Stimulated activated CD4-positive, alpha-beta T cell treated with anti-CD3 and anti-CD28 coated beads, Interleukin-15, amount 100 ng/mL, for 48 hours (primary cell): ENCODE measurements at regions not wholly inside any gene's neighbourhood (a gene's known extent, or its start where the extent isn't known, plus 50 kb on each side); places are given as distances from the start of the nearest gene placed in this dataset.

Source experiments
- DNase-seq, 2 donors: peaks; one replicate each; pipeline ENCODE4 v3.0.0-alpha.2; 2020; ENCODE audit warnings: low read depth in 2 of 2

GRCh38 chr3:127458696-127459604 lies 131.6 kb downstream of the TPRA1 start:
- no peak for DNase-seq

- no peak for DNase-seq
Observed at GRCh38 chr3:127457546-127458145, 132.9 kb downstream of the TPRA1 start.

DNA sequence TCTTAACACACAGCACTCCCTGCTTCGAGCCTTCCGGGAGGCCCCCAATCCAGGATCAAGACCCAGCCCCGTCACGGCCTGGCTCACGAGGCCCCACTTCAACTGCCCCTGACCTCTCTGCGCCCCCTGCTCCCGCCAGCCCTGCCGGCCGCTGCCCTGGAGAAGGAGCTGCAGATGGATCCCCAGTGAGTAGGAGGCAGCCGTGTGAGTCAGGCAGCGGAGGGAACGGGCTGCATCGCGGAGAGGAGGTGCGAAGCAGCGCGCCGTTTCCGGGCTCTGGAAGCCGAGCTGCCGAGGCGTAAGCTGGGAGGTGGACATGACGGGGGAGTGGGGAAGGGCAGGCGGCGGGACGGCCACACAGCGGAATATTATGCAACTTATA lies 133.4 kb downstream of the TPRA1 start:
- peak in 1 of 2 donors; percentile 6 for DNase-seq

DNA sequence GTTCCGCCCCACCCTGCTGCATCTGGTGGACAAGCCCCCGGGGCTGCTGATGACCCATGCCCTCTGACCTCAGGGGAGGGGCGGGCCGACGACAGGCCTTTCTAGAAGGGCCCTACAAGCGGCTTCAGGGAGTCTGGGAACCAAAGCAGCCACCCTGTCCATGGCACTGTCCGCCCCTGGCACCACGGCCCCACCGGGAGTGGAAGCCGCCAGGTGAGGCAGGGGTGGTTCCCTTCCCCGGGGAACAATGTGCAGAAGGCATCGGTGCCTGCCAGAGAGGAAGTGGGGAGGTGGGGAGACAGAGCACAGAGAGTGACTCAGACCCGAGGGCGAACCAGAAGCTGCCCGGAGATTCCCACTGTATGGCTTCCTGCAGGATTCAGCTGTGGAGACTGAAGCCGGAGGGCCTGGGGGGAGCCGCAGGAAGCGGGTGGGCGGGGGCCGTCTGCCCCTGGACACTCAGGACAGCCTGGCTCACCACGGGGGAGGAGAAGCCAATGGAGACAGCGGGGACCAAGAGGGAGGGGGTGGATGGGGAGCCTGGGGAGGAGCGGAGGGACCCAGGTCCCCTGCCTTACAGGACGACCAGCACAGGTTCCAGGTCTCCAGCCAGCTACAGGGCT lies 134.0 kb downstream of the TPRA1 start:
- no peak for DNase-seq

GRCh38 chr3:127455541-127456450 lies 134.7 kb downstream of the TPRA1 start:
- DNase-seq: peak; percentile 33 to 52

DNA sequence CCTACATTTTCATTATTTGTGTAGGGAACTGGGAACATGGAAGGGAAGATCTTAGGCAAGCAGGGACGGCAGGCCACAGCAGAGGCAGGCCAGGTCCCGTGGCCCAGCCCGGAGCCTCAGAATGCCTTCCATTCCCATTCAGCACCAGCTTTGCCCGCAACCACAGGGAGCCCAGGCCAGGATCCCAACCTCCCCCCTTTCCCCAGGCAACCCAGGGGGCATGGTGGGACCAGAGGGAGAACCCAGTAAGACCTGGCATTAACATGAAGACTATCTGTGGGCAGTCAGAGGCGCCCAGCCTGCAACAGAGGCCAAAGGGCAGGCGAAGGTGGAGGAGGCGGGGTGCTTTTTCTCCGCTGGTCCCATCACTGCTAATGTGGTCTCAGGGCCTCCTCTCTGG lies 135.6 kb downstream of the TPRA1 start:
- DNase-seq: no peak

DNA sequence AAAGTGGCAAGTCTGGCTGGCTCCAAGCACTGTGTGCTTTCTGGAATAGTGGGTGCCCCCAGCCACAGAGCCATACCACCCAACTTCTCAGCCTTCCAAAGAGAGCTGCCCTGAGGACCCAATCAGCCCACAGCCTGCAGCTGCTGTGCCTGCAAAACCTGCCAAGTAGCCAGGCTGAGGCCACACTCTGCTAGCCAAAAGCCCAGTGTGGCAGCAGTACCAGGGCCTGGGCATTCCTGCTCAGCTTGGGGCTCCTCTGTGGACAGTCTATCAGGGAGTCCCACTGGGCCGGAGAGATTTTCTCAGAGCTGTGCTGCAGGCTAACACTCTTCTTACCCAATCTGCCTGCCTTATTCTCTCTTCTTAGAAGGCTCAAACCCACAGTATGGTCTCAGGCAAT lies 136.5 kb downstream of the TPRA1 start:
- DNase-seq: no peak

- no peak for DNase-seq
Observed at GRCh38 chr3:127452321-127452821, 138.2 kb downstream of the TPRA1 start.

DNA sequence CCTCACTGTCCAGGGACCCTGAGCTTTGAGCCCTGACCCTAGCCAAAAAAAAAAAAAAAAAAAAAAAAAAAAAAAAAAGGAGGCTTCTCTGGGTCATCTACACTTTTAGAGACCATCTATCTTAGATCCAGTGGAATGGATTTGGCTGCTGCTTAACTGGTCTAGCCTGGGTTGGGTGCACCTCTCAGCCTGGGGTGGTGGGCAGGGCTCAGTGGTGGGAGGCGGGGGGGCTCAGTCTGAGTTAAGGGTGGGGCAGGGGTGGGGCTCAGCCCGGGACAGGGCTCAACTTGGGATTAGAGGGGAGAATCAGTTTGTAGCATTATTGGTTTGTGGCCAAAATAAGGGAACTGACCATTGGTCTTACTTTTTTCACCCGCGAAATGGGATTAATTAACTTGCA lies 139.2 kb downstream of the TPRA1 start:
- DNase-seq: no peak

- no peak for DNase-seq
Observed at GRCh38 chr3:127450331-127450730, 140.2 kb downstream of the TPRA1 start.

DNA sequence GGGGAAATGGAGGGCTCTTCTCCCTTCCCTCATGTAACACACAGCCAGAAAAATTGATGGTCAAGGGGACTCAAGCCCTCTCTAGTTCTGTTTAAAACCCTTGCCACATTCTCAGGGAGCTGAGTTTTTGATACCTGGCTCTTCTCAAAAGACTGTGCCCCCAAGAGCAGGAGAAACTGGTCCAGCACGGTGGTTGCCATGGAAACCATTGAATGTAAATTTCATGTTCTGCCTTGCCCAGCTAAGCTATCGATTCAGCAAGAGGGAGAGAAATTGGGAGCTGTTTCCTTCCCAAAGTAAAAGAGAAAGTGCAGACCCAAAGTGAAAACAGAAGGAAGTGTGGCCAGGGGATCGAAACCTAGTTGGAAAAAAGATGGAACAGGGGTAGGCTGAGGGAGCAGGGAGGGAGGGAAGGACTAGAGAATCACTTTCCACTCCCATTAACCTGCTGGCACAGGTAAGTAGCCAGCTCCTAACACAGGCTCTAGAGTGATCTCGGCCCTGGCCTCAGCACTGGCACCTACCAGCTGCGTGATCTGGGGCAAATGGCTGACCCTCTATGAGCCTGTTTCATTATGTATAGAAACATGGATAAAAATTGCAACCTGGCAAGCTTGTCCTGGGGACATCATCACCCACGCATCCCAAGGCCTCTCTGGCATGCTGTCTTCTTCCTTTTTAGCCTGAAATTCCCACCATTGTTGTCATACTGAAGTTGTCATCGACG lies 140.9 kb downstream of the TPRA1 start:
- no peak for DNase-seq

DNA sequence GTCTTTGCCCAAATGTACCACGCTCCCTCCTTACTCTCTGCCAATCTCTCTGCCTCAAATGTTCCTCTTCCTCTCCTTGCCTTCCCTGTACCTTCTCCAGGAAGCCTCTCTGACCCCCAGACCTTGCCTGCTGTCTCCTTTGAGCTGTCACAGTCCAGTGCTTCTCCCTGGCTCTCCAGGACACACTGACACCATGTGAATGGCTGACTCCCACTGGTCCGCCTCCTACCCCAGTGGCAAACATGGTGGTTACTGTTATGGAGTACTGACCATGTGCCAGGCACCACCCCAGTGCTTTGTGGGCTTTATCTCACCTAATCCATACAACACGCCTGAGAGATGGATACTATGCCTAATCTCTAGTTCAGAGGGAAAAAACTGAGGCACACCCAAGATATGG lies 141.9 kb downstream of the TPRA1 start:
- DNase-seq: no peak

DNA sequence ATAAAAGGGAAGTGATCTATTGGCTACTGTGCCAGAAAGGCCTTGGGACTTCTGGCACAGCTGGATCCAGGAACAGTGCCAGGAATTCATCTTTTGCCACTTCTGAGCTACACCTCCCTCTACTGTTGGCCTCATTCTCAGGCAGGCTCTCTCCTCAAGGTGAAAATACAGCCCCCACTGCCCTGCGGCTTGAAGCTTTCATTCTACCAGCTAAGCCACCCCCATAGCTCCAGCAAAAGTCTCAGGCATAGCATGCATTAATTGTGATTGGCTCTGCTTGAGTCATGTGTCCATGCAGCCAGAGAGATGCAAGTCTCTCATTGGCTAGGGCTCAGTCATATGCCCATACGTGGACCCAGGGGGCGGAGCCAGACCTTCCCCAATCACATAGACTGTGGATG lies 142.4 kb downstream of the TPRA1 start:
- DNase-seq: no peak

DNA sequence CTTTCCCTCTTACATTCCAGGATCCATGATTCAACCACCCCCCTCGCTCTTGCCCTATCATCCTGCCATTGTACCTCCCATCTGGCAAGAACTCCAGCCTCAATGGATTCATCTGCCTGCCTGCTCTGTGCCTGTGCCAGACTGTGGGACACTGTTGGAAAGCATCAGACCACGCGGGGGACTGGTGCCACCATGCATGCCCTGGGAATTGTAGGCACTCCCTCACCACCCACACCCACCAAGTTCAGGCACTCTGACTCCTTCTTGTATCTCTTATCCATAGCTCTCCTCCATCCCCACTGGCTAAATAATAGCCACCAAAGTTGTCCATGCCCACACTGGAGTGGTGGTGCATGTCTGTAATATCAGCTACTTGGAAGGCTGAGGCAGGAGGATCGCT lies 143.8 kb downstream of the TPRA1 start:
- no peak for DNase-seq

DNA sequence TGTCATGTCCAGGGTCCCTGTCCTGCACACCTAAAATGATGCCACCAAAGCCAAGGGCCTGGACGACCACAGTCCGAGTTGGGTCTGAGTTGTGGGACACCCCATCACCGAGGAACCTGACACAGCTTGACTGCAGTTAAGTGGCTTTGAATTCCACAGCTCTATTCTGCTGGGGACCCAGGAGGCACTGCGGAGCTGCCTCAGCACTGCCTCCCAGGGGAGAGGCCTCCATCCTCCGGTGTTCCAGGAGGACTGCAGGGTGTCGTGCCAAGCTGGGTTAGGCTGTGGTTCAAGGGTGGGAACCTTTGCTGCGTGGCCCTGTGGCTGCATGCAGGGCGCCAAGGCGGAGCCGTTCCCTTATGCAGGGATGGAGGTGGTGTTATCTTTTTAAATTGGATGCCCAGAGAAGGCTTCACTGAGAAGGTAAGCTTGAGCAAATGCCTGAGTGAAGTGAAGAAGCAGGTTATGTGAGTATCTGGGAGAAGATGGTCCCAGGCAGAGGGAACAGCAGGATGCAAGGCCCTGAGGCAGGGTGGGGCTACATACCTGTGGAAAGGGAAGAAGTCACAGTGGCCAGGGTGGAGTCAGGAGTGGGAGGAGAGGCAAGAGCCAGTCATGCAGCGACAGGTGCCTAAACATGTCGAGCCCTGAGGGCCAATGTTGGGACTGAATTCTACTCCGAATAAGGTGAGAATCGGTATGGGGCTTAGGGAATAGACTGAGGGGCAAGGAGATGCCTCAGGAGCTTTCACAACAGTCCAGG lies 144.8 kb downstream of the TPRA1 start:
- DNase-seq: no peak

GRCh38 chr3:127444761-127445160 lies 145.8 kb downstream of the TPRA1 start:
- no peak for DNase-seq

GRCh38 chr3:127443581-127444375 lies 146.8 kb downstream of the TPRA1 start:
- no peak for DNase-seq

GRCh38 chr3:127442506-127442905 lies 148.0 kb downstream of the TPRA1 start:
- no peak for DNase-seq

- DNase-seq: no peak
Observed at GRCh38 chr3:127441764-127442163, 148.8 kb downstream of the TPRA1 start.
